Body of pancreas (tissue), 4 donors: ENCODE measurements at regions not wholly inside any gene's neighbourhood (a gene's known extent, or its start where the extent isn't known, plus 50 kb on each side); places are given as distances from the start of the nearest gene placed in this dataset.

Experiments
- CTCF ChIP-seq, 7 experiments: fragments of 450-650 bp in 4 of 7; fragments of 200-600 bp in 3 of 7; sonication (generic) in 3 of 7; IDR thresholded peaks; one replicate each; pipeline ENCODE4 v1.5.1; 2016 to 2019; ENCODE audit warnings: antibody characterized with exemption in 7 of 7
- POLR2A ChIP-seq, 3 donors: fragments of 450-650 bp; IDR thresholded peaks; one replicate each; pipeline ENCODE4 v1.6.1; 2016; ENCODE audit warnings: antibody characterized with exemption in 3 of 3, mild to moderate bottlenecking in 2 of 3

DNA sequence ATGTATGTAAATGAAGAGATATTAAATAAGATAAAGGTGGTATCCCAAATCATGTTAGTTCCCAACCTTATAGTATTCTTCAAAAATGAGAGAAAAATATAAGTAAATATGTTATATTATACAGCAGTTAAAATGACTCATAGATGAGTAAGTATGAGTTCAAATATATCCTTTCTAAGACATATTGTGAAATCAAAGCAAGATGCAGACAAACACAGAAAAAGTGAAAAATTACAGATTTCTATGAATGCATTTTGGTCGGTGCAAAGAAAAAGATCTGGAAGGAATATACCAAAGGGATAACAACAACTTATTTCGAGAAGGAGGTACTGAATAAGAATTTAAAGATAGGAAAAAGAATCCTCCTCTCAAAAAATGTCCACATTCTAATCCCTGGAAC, 181.2 kb upstream of the TTC14 start:
- no peak for TF ChIP-seq CTCF (IDR thresholded peaks at IDR 0.05)
- no peak for TF ChIP-seq POLR2A (IDR thresholded peaks at IDR 0.05)
